22Rv1 (cell line): ENCODE measurements at regions not wholly inside any gene's neighbourhood (a gene's known extent, or its start where the extent isn't known, plus 50 kb on each side); places are given as distances from the start of the nearest gene placed in this dataset.

Experiments used
- ZFX ChIP-seq: fragments of 450-650 bp; IDR thresholded peaks from 2 replicates; pipeline ENCODE4 v1.6.1; 2017; ENCODE audit warnings: antibody characterized with exemption, borderline replicate concordance
- TF ChIP-seq, protein P1 (sequence below): fragments of 450-650 bp; IDR thresholded peaks from 2 replicates; pipeline ENCODE4 v1.5.1; 2017; ENCODE audit warnings: mild to moderate bottlenecking

DNA sequence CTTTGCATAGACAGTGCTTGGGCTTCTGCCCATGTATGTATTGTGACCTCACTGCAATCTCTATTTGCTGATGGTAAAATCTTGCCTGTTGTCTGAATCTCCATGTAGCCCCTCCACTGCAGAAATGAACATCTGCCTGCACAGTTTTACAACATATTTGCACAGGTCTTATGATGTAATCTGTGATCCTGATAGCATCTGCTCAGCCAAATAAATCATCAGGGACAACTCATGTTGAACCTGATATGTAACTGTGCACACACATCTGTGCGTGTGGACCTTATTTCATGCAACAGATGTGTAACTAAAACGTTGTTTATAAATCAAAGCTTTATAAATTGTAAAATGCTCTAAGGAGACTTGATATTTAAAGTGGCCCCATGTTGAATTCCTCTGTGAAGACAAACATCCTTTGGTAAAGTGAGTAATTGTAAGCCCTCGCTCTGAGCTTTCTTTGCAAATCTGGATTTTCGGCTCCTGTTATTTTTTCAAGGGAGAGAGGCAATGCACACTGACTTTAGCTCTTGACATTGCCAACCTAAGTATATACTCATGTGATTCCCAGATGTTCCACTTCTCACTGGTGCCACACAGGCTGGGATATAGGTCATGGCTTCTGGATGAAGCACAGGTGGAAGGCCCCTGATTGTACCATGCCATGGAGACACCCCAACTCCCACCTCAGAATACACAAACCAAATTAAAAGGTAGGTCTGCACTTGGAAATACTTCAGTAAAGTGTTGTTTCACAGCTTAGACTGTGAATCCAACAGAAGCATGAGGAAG, 371.3 kb downstream of the GRIN2B start:
- no peak for TF ChIP-seq ZFX
- TF ChIP-seq, protein P1, sequence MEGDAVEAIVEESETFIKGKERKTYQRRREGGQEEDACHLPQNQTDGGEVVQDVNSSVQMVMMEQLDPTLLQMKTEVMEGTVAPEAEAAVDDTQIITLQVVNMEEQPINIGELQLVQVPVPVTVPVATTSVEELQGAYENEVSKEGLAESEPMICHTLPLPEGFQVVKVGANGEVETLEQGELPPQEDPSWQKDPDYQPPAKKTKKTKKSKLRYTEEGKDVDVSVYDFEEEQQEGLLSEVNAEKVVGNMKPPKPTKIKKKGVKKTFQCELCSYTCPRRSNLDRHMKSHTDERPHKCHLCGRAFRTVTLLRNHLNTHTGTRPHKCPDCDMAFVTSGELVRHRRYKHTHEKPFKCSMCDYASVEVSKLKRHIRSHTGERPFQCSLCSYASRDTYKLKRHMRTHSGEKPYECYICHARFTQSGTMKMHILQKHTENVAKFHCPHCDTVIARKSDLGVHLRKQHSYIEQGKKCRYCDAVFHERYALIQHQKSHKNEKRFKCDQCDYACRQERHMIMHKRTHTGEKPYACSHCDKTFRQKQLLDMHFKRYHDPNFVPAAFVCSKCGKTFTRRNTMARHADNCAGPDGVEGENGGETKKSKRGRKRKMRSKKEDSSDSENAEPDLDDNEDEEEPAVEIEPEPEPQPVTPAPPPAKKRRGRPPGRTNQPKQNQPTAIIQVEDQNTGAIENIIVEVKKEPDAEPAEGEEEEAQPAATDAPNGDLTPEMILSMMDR: no peak
